Ascending aorta (tissue), 2 donors: ENCODE measurements at regions not wholly inside any gene's neighbourhood (a gene's known extent, or its start where the extent isn't known, plus 50 kb on each side); places are given as distances from the start of the nearest gene placed in this dataset.

Source experiments
- DNase-seq, 2 donors: peaks; one replicate each; pipeline ENCODE4 v3.0.0-alpha.2; 2019; ENCODE audit warnings: low spot score in 2 of 2
- H3K27ac ChIP-seq, 2 donors: fragments of 200-600 bp; sonication (generic); one replicate each; pipeline ENCODE4 v1.5.1; 2016 to 2017; ENCODE audit warnings: mild to moderate bottlenecking in 1 of 2
- H3K27me3 ChIP-seq: fragments of 200-600 bp; sonication (generic); one replicate; pipeline ENCODE4 v1.5.1; 2017
- H3K36me3 ChIP-seq, 2 donors: fragments of 200-600 bp; sonication (generic); one replicate each; pipeline ENCODE4 v1.5.1; 2016
- H3K4me1 ChIP-seq, 2 donors: fragments of 200-600 bp; sonication (generic); one replicate each; pipeline ENCODE4 v1.5.1; 2016 to 2017; ENCODE audit warnings: mild to moderate bottlenecking in 1 of 2
- H3K4me3 ChIP-seq, 2 donors: fragments of 200-600 bp; sonication (generic); one replicate each; pipeline ENCODE4 v1.5.1; 2016 to 2017; ENCODE audit warnings: mild to moderate bottlenecking in 1 of 2
- H3K9me3 ChIP-seq, 2 donors: fragments of 200-600 bp; sonication (generic); one replicate each; pipeline ENCODE4 v1.5.1; 2016
- intact Hi-C: fragments of 100-400 bp; cut with DNase I; formaldehyde crosslinking; loops from one replicate; pipeline ENCODE4 v1.15.1; 2023
- TF ChIP-seq, protein P1 (sequence below), 3 experiments: fragments of 200-600 bp in 2 of 3; fragments of 450-650 bp in 1 of 3; sonication (generic) in 2 of 3; IDR thresholded peaks; one replicate each; pipeline ENCODE4 v1.5.1; 2016 to 2019; ENCODE audit warnings: antibody characterized with exemption in 3 of 3, mild to moderate bottlenecking in 1 of 3, moderate library complexity in 1 of 3

DNA sequence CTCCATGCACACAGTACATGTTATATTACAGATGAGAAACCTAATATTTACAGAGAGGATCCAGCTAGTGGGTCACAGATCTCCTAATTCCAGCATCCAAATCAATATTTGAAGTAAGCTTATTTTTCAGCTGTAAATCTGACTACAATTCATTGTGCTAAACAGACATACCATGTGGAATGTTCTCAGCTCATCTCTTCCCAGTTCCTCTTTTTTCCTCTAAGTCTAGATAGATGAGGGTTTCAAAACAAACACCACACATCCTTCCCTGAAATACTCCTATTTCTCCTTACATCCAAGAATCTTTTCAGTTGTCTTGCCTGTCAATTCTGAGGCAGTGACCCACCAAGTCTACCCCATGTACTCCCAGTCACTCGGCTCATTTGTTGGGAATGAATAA, 200.7 kb upstream of the PIK3C3 start:
- TF ChIP-seq, protein P1, sequence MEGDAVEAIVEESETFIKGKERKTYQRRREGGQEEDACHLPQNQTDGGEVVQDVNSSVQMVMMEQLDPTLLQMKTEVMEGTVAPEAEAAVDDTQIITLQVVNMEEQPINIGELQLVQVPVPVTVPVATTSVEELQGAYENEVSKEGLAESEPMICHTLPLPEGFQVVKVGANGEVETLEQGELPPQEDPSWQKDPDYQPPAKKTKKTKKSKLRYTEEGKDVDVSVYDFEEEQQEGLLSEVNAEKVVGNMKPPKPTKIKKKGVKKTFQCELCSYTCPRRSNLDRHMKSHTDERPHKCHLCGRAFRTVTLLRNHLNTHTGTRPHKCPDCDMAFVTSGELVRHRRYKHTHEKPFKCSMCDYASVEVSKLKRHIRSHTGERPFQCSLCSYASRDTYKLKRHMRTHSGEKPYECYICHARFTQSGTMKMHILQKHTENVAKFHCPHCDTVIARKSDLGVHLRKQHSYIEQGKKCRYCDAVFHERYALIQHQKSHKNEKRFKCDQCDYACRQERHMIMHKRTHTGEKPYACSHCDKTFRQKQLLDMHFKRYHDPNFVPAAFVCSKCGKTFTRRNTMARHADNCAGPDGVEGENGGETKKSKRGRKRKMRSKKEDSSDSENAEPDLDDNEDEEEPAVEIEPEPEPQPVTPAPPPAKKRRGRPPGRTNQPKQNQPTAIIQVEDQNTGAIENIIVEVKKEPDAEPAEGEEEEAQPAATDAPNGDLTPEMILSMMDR (IDR thresholded peaks at IDR 0.05) = no peak
- intact Hi-C loops = no loop called here
- no peak overlapping the region for H3K4me3 ChIP-seq
- no peaks in the 10 kb centered on the region for H3K9me3 ChIP-seq
- H3K27ac ChIP-seq = no peak overlapping the region
- no peak for DNase-seq
- no peaks in the 10 kb centered on the region for H3K4me1 ChIP-seq
- no peaks in the 10 kb centered on the region for H3K27me3 ChIP-seq
- H3K36me3 ChIP-seq = no peaks in the 10 kb centered on the region

DNA sequence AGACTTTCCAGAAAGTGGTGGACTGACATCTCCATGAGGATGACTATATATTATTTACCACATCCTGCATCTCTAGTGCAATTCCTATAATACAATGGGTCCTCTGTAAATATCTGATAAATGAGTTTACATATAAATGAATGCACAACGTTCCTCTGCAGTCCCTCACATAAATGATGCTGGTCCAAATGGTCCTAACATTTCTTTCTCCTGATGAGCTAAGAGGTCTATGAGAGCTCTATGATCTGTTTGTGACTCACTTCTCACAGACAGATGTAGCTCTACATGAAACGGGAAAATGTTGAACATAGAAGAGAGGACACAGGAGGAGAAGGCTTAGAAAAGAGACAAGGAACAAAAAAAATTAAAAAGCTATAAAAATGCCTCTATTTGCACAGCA, 201.2 kb upstream of the PIK3C3 start:
- TF ChIP-seq, protein P1 (IDR thresholded peaks at IDR 0.05) = no peak
- H3K27me3 ChIP-seq = no peaks in the 10 kb centered on the region
- no peaks in the 10 kb centered on the region for H3K9me3 ChIP-seq
- H3K4me1 ChIP-seq = no peaks in the 10 kb centered on the region
- intact Hi-C loops = no loop called here
- no peak overlapping the region for H3K27ac ChIP-seq
- no peak for DNase-seq
- H3K4me3 ChIP-seq = no peak overlapping the region
- H3K36me3 ChIP-seq = no peaks in the 10 kb centered on the region

DNA sequence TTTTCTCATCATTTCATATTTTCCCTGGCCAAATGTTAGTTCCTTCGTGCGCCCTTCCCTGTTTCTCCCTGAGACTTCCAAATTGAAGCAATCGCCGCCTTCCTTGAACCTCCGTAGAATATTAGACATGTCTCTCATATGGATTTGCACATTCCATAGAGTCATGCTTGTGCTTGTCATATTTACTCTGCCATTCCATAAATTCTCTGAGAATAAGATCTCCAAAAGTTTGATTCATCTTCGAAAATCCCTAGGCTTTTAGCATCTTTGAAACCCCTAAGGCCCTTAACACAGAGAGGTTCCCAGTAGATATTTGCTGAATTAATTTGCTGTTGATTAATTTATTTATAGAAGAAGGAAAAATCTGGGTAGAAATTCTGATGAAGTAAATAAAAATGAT, 202.2 kb upstream of the PIK3C3 start:
- Histone ChIP-seq H3K4me3 (no peak overlapping the region), H3K36me3 (no peaks in the 10 kb centered on the region), H3K4me1 (no peaks in the 10 kb centered on the region), H3K27ac (no peak overlapping the region), H3K27me3 (no peaks in the 10 kb centered on the region), H3K9me3 (no peaks in the 10 kb centered on the region)
- TF ChIP-seq, protein P1 (IDR thresholded peaks at IDR 0.05) = no peak
- intact Hi-C loops = no loop called here
- DNase-seq = no peak

DNA sequence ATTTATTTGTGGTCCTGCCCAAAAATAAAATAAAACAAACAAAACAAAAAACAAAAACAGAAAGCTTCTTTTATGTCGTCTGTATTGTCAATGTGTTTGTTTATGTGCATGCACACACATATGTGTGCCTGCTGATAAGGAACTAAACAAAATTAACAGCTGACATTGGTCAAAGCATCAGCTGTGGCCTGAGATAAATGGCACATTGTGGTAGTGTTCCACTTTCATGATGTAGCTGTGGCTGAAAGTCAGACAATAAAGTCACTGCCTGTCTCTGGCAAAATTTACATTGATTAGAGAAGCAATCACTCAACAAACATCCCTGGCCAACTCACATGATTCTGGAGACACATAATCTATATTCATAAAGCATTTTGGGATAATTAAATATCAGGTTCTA, 203.4 kb upstream of the PIK3C3 start:
- intact Hi-C loops = no loop called here
- TF ChIP-seq, protein P1 (IDR thresholded peaks at IDR 0.05) = no peak

DNA sequence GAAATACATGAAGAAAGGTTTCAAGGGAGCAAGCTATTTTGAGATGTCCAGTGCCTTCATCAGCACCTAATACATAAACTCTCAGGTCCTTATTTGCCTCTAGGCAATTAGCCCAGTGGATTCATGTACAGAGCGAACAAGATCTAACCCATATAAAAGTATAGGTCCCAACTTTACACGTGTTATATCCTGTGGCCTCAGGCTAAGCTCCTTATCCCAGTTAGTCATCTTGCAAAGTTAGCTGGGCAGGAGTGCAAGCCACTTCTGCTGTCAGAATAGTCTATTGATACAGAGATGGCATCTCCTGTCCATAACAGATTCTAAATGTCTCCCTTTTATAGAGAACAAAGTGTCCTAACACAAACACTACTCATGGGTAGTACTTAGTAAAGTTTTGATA, 203.9 kb upstream of the PIK3C3 start:
- intact Hi-C loops = no loop called here
- no peak overlapping the region for H3K4me3 ChIP-seq
- no peaks in the 10 kb centered on the region for H3K27me3 ChIP-seq
- H3K4me1 ChIP-seq = no peaks in the 10 kb centered on the region
- no peaks in the 10 kb centered on the region for H3K9me3 ChIP-seq
- TF ChIP-seq, protein P1 (IDR thresholded peaks at IDR 0.05) = no peak
- no peak overlapping the region for H3K27ac ChIP-seq
- no peak for DNase-seq
- H3K36me3 ChIP-seq = no peaks in the 10 kb centered on the region

More for the DNA sequence above, 203.4 kb upstream of the PIK3C3 start:
- H3K27ac ChIP-seq = no peak overlapping the region
- H3K36me3 ChIP-seq = no peaks in the 10 kb centered on the region
- no peaks in the 10 kb centered on the region for H3K4me1 ChIP-seq
- DNase-seq = no peak
- no peaks in the 10 kb centered on the region for H3K27me3 ChIP-seq
- no peak overlapping the region for H3K4me3 ChIP-seq
- H3K9me3 ChIP-seq = no peaks in the 10 kb centered on the region

DNA sequence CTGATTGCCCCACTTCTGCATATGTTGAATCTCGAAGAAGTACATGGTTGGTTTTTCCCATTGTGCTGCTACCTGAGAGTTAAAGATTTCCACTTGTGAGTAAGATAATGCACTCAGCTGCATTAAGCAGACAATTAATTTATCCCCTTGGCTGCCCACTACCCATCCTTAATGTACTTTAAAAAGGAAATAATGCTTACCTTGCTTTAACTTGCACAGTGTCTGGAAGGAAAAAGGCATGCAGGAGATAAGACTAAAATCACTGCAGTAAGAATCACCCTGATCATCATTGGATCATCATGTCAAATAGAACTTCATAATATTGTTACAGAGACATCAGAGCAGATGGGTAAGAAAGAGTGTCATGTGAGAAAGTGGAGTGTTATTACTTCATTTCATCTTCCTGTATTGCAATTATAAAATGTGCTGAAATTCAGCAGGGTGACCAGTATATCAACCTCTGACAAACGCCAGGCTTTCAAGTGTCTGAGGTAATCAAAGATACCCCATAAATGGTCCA, 207.3 kb upstream of the PIK3C3 start:
- Histone ChIP-seq H3K27ac (no peak overlapping the region), H3K36me3 (no peaks in the 10 kb centered on the region), H3K9me3 (no peaks in the 10 kb centered on the region), H3K4me3 (no peak overlapping the region), H3K4me1 (no peaks in the 10 kb centered on the region), H3K27me3 (no peaks in the 10 kb centered on the region)
- DNase-seq = no peak
- intact Hi-C loops = no loop called here
- TF ChIP-seq, protein P1 (IDR thresholded peaks at IDR 0.05) = no peak
